ENCODE measurements at regions not wholly inside any gene's neighbourhood (a gene's known extent, or its start where the extent isn't known, plus 50 kb on each side); places are given as distances from the start of the nearest gene placed in this dataset.

GRCh38 chr9:107761307-107761706 is 271.7 kb upstream of the KLF4 start:
- TF ChIP-seq POLR2A (IDR thresholded peaks at IDR 0.05), result no peak
- no peak for TF ChIP-seq CTCF (IDR thresholded peaks at IDR 0.05)
